OCI-LY1 (cell line): ENCODE measurements at regions not wholly inside any gene's neighbourhood (a gene's known extent, or its start where the extent isn't known, plus 50 kb on each side); places are given as distances from the start of the nearest gene placed in this dataset.

ENCODE experiments used
- H2AFZ ChIP-seq: fragments of 200-600 bp; sonication (generic), shearing (Covaris generic); 2 replicates; pipeline ENCODE4 v1.6.0; 2014; ENCODE audit warnings: antibody characterized with exemption, mild to moderate bottlenecking, low read length
- H3F3A ChIP-seq: fragments of 200-600 bp; sonication (generic), shearing (Covaris generic); 2 replicates; pipeline ENCODE4 v1.6.0; 2014; ENCODE audit warnings: mild to moderate bottlenecking, antibody characterized with exemption, low read length, moderate library complexity; ENCODE audit not compliant: insufficient read depth
- H3K27ac ChIP-seq: fragments of 200-600 bp; sonication (generic); 2 replicates; pipeline ENCODE4 v1.5.1; 2014; ENCODE audit warnings: low read length, mixed run types, mild to moderate bottlenecking, low read depth; ENCODE audit not compliant: poor library complexity, severe bottlenecking
- H3K27me3 ChIP-seq: fragments of 200-600 bp; sonication (generic); 2 replicates; pipeline ENCODE4 v1.6.0; 2014; ENCODE audit warnings: antibody characterized with exemption, mild to moderate bottlenecking, low read length, moderate library complexity; ENCODE audit not compliant: insufficient read depth
- H3K36me3 ChIP-seq: fragments of 200-600 bp; sonication (generic); 2 replicates; pipeline ENCODE4 v1.6.1; 2014; ENCODE audit warnings: mild to moderate bottlenecking, antibody characterized with exemption, low read length, moderate library complexity, mixed read lengths; ENCODE audit not compliant: insufficient read depth
- H3K4me1 ChIP-seq: fragments of 200-600 bp; sonication (generic); 2 replicates; pipeline ENCODE4 v1.5.1; 2014; ENCODE audit warnings: mild to moderate bottlenecking, low read length, moderate library complexity; ENCODE audit not compliant: insufficient read depth, severe bottlenecking
- H3K4me2 ChIP-seq: fragments of 200-600 bp; sonication (generic), shearing (Covaris generic); 2 replicates; pipeline ENCODE4 v1.6.1; 2014; ENCODE audit warnings: low read length
- H3K4me3 ChIP-seq: fragments of 200-600 bp; sonication (generic); 2 replicates; pipeline ENCODE4 v1.5.1; 2014; ENCODE audit warnings: low read length, low read depth, mild to moderate bottlenecking, mixed read lengths; ENCODE audit not compliant: poor library complexity, severe bottlenecking
- H3K79me2 ChIP-seq: fragments of 200-600 bp; shearing (Covaris generic); 2 replicates; pipeline ENCODE4 v1.6.1; 2016; ENCODE audit warnings: mixed run types, low read length, mixed read lengths; ENCODE audit not compliant: insufficient read depth
- H3K9ac ChIP-seq: fragments of 200-600 bp; sonication (generic), shearing (Covaris generic); 2 replicates; pipeline ENCODE4 v1.6.1; 2014; ENCODE audit warnings: mild to moderate bottlenecking, low read length, mixed read lengths
- H3K9me2 ChIP-seq: fragments of 200-600 bp; sonication (generic), shearing (Covaris generic); 2 replicates; pipeline ENCODE4 v1.6.1; 2014; ENCODE audit warnings: low read depth, mild to moderate bottlenecking, low read length, mixed read lengths
- H3K9me3 ChIP-seq: fragments of 200-600 bp; shearing (Covaris generic); 2 replicates; pipeline ENCODE4 v1.6.1; 2014; ENCODE audit warnings: low read length, mixed read lengths
- H4K20me1 ChIP-seq: fragments of 200-600 bp; sonication (generic), shearing (Covaris generic); 2 replicates; pipeline ENCODE4 v1.6.0; 2016; ENCODE audit warnings: mild to moderate bottlenecking, low read length; ENCODE audit not compliant: insufficient read depth
- CTCF ChIP-seq: fragments of 200-600 bp; sonication (generic), shearing (Covaris generic); IDR thresholded peaks from 2 replicates; pipeline ENCODE4 v1.5.1; 2017; ENCODE audit warnings: mild to moderate bottlenecking, antibody characterized with exemption, low read length, moderate library complexity, mixed read lengths
- EZH2 ChIP-seq: fragments of 200-600 bp; sonication (generic), shearing (Covaris generic); IDR thresholded peaks from 2 replicates; pipeline ENCODE4 v1.8.0; 2017; ENCODE audit warnings: borderline replicate concordance, mixed run types, mild to moderate bottlenecking, antibody characterized with exemption, low read length, moderate library complexity, mixed read lengths

DNA sequence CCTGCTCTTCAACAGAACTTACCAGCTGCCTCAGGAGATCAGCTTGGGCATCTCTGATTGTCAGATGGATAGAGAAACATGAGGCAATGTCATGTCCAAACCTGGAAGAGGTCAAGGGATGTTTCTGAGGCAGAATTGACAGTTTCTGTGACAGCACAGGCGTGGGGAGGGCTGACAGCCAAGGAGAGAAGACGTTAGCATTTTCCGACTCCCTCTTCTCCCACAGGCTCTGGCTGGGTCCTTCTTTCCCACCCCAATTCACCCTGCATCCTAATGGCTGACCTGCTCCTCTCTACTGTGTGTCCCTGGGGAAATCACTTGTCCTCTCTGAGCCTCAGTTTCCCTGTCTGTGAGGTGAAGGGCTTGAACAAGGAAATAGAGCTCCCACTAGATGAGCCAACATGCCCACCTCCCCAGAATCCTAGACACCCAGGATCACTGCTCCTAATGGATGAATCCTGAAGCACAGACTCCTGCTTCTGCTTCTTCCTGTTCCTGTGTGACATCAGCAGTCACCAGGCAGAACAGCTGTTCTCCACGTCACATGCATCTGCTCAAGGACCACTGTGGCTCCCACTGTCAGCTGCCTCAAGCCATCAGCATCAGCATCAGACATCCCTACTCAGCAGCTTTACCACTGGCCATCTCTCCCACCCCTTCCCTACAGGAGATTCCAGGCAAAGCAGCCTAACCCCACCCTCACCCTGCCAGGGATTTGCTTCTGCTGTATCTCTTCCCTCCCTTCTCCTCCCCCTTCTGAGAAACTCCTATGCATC lies 408.0 kb downstream of the MATN1 start:
- no peaks in the 10 kb centered on the region for H3F3A ChIP-seq
- H3K9me2 ChIP-seq = no peaks in the 10 kb centered on the region
- H3K79me2 ChIP-seq = no peaks in the 10 kb centered on the region
- H2AFZ ChIP-seq = no peak overlapping the region
- no peak overlapping the region for H3K27ac ChIP-seq
- H3K36me3 ChIP-seq = no peaks in the 10 kb centered on the region
- no peaks in the 10 kb centered on the region for H3K27me3 ChIP-seq
- no peaks in the 10 kb centered on the region for H3K4me1 ChIP-seq
- no peak overlapping the region for H3K4me2 ChIP-seq
- no peaks in the 10 kb centered on the region for H3K9me3 ChIP-seq
- no peaks in the 10 kb centered on the region for H4K20me1 ChIP-seq
- no peak for TF ChIP-seq EZH2
- no peak for TF ChIP-seq CTCF
- no peak overlapping the region for H3K4me3 ChIP-seq
- no peak overlapping the region for H3K9ac ChIP-seq

- Histone ChIP-seq H3F3A (no peaks in the 10 kb centered on the region), H3K9me3 (no peaks in the 10 kb centered on the region), H3K27me3 (no peaks in the 10 kb centered on the region), H3K27ac (no peak overlapping the region), H4K20me1 (no peaks in the 10 kb centered on the region), H3K36me3 (no peaks in the 10 kb centered on the region), H2AFZ (no peak overlapping the region), H3K9ac (no peak overlapping the region), H3K4me2 (no peak overlapping the region), H3K4me3 (no peak overlapping the region), H3K4me1 (no peaks in the 10 kb centered on the region), H3K79me2 (no peaks in the 10 kb centered on the region), H3K9me2 (no peaks in the 10 kb centered on the region)
- no peak for TF ChIP-seq CTCF
- TF ChIP-seq EZH2 = no peak
Observed at GRCh38 chr1:30314591-30314990, 408.8 kb downstream of the MATN1 start.

GRCh38 chr1:30313584-30313983 lies 409.8 kb downstream of the MATN1 start:
- Histone ChIP-seq H3K9ac (no peak overlapping the region), H3F3A (no peaks in the 10 kb centered on the region), H4K20me1 (no peaks in the 10 kb centered on the region), H2AFZ (no peak overlapping the region), H3K4me3 (no peak overlapping the region), H3K9me3 (no peaks in the 10 kb centered on the region), H3K27ac (no peak overlapping the region), H3K4me2 (no peak overlapping the region), H3K36me3 (no peaks in the 10 kb centered on the region), H3K79me2 (no peaks in the 10 kb centered on the region), H3K27me3 (no peaks in the 10 kb centered on the region), H3K9me2 (no peaks in the 10 kb centered on the region), H3K4me1 (no peaks in the 10 kb centered on the region)
- TF ChIP-seq CTCF (no peak), EZH2 (no peak)
